K562 (cell line): ENCODE measurements at regions not wholly inside any gene's neighbourhood (a gene's known extent, or its start where the extent isn't known, plus 50 kb on each side); places are given as distances from the start of the nearest gene placed in this dataset.

Source experiments
- ATAC-seq: fragments of 200-7000 bp; cut with Tn5 transposase; 3 replicates; pipeline ENCODE4 v1.9.1; 2020; ENCODE audit warnings: moderate library complexity
- BruUV-seq: library from RNA; stranded (reverse); fragments of 400-500 nt; replicated peaks from 2 replicates; lab custom pipeline; 2021; lab: Mats Ljungman, UMichigan
- CTCF ChIA-PET: fragments of 300-600 bp; formaldehyde crosslinking; extraction: SDS; loops from one replicate; lab custom pipeline; 2021; ENCODE audit warnings: low intra/inter-chr PET ratio; lab: Yijun Ruan, JAX
- POLR2A ChIA-PET: fragments of 300-600, 350-650 bp; sonication (Branson Sonifier 250); formaldehyde crosslinking; extraction: SDS; loops from one replicate; lab custom pipeline; 2021; ENCODE audit warnings: antibody characterized with exemption, inconsistent platforms; lab: Yijun Ruan, JAX
- DNase-seq, 4 experiments: peaks; one replicate each; pipeline versions ENCODE4 v3.0.0 to v3.0.0-alpha.2; 2011 to 2018; ENCODE audit warnings: low spot score in 3 of 4, mixed read lengths in 3 of 4; ENCODE audit errors: extremely low read depth in 1 of 4
- FAIRE-seq: peaks from 2 replicates; lab custom pipeline; 2011; peaks lifted over from hg19 to GRCh38; lab: Jason Lieb, UNC
- H2AFZ ChIP-seq: 2 replicates; pipeline ENCODE4 v1.6.0; 2011; ENCODE audit warnings: low read depth, low read length, control low read depth, inconsistent platforms
- H3K27ac ChIP-seq: fragments of 200-600 bp; 3 replicates; pipeline ENCODE4 v1.8.0; 2011; ENCODE audit warnings: low read depth, mild to moderate bottlenecking, control low read depth, inconsistent platforms, low read length, moderate library complexity, mixed read lengths; ENCODE audit errors: extremely low read depth
- H3K27me3 ChIP-seq, 2 experiments: fragments of 300-600 bp in 1 of 2; 2 replicates in 1 of 2; 3 replicates in 1 of 2; pipeline versions ENCODE4 v1.6.0 to v1.8.0; 2011; ENCODE audit warnings: inconsistent platforms in 2 of 2, low read length in 2 of 2, mild to moderate bottlenecking in 1 of 2, mixed read lengths in 1 of 2, moderate library complexity in 1 of 2; ENCODE audit not compliant: control insufficient read depth in 2 of 2, insufficient read depth in 2 of 2
- H3K36me3 ChIP-seq: fragments of 300-600 bp; 3 replicates; pipeline ENCODE4 v1.8.0; 2011; ENCODE audit warnings: mild to moderate bottlenecking, low read length, inconsistent platforms; ENCODE audit not compliant: control insufficient read depth, insufficient read depth
- H3K4me1 ChIP-seq, 2 experiments: fragments of 200-600 bp in 1 of 2; replicated peaks in 1 of 2; 2 replicates in 1 of 2; 3 replicates in 1 of 2; pipeline versions ENCODE4 v1.5.1 to v1.8.0; 2011; ENCODE audit warnings: inconsistent platforms in 2 of 2, low read length in 2 of 2, mild to moderate bottlenecking in 1 of 2, mixed read lengths in 1 of 2, moderate library complexity in 1 of 2; ENCODE audit not compliant: control insufficient read depth in 2 of 2, insufficient read depth in 2 of 2
- H3K4me2 ChIP-seq: 2 replicates; pipeline ENCODE4 v1.6.1; 2011; ENCODE audit warnings: low read length, control low read depth, inconsistent platforms, mixed read lengths; ENCODE audit not compliant: insufficient read depth
- H3K4me3 ChIP-seq: fragments of 200-600 bp; sonication (generic), shearing (Covaris generic); 2 replicates; pipeline ENCODE4 v1.5.1; 2016; ENCODE audit warnings: control low read depth, inconsistent platforms
- H3K79me2 ChIP-seq: fragments of 200-600 bp; 3 replicates; pipeline ENCODE4 v1.8.0; 2011; ENCODE audit warnings: low read length, inconsistent platforms; ENCODE audit not compliant: control insufficient read depth, insufficient read depth
- H3K9ac ChIP-seq, 2 experiments: 2 replicates each; pipeline versions ENCODE4 v1.6.0 to v1.6.1; 2011; ENCODE audit warnings: low read depth in 2 of 2, low read length in 2 of 2, control low read depth in 1 of 2, inconsistent platforms in 1 of 2, mild to moderate bottlenecking in 1 of 2, mixed read lengths in 1 of 2; ENCODE audit not compliant: insufficient read depth in 1 of 2
- H3K9me1 ChIP-seq: one replicate; pipeline ENCODE4 v1.6.0; 2011; ENCODE audit warnings: inconsistent platforms, mild to moderate bottlenecking, low read length, moderate library complexity; ENCODE audit not compliant: control insufficient read depth, insufficient read depth
- H3K9me3 ChIP-seq: replicated peaks from 2 replicates; pipeline ENCODE4 v1.5.1; 2011; ENCODE audit warnings: low read depth, low read length, inconsistent platforms; ENCODE audit not compliant: control insufficient read depth, insufficient read depth
- H4K20me1 ChIP-seq: replicated peaks from 2 replicates; pipeline ENCODE4 v1.6.1; 2011; ENCODE audit warnings: low read length, inconsistent platforms, mixed read lengths; ENCODE audit not compliant: control insufficient read depth, insufficient read depth
- CHD7 ChIP-seq: fragments of 200-600 bp; sonication (generic); IDR thresholded peaks from one replicate; pipeline ENCODE4 v1.6.1; 2012; ENCODE audit warnings: mild to moderate bottlenecking, low read depth, low read length, inconsistent platforms
- EP400 ChIP-seq: fragments of 450-650 bp; IDR thresholded peaks from 2 replicates; pipeline ENCODE4 v1.6.1; 2017; ENCODE audit warnings: antibody characterized with exemption, mild to moderate bottlenecking, moderate library complexity
- GABPB2 ChIP-seq: fragments of 250-450 bp; sonication (Bioruptor Pico); conservative IDR thresholded peaks from 2 replicates; pipeline ENCODE4 v1.5.1; 2021; ENCODE audit warnings: mild to moderate bottlenecking
- JUND ChIP-seq, 2 experiments: IDR thresholded peaks; 2 replicates in 1 of 2; 3 replicates in 1 of 2; pipeline ENCODE4 v1.6.1; 2011; ENCODE audit warnings: borderline replicate concordance in 2 of 2, low read depth in 2 of 2, low read length in 2 of 2, improper control_type of control experiment in 1 of 2, missing biosample characterization in 1 of 2, missing genetic modification characterization in 1 of 2, missing genetic modification reagents in 1 of 2
- NR0B1 ChIP-seq: fragments of 450-650 bp; IDR thresholded peaks from one replicate; pipeline ENCODE4 v1.6.1; 2018; ENCODE audit warnings: mild to moderate bottlenecking, moderate library complexity; ENCODE audit not compliant: partially characterized antibody
- U2AF2 ChIP-seq: fragments of 200-400 bp; formaldehyde crosslinking; optimal IDR thresholded peaks from 2 replicates; pipeline ENCODE3; 2017; ENCODE audit warnings: low read depth, mild to moderate bottlenecking, low read length
- ZC3H4 ChIP-seq: sonication (generic); formaldehyde crosslinking; IDR thresholded peaks from 2 replicates; pipeline ENCODE4 v1.9.0; 2021; ENCODE audit warnings: missing genetic modification reagents, borderline replicate concordance
- ZNF561 ChIP-seq: fragments of 450-650 bp; formaldehyde crosslinking; conservative IDR thresholded peaks from 2 replicates; pipeline ENCODE4 v1.4.0; 2020; ENCODE audit warnings: mild to moderate bottlenecking, moderate library complexity
- WGBS: fragments of 100-300 bp; shearing (Covaris generic); methylation state at CpG from one replicate; pipeline ENCODE4 v1.1.6; 2016; ENCODE audit warnings: low coverage, mixed read lengths; ENCODE audit not compliant: insufficient coverage; ENCODE audit errors: missing lambda C conversion rate; 5-methylcytosine and 5-hydroxymethylcytosine counted together
- in situ Hi-C: fragments of 300-500 bp; cut with MboI; formaldehyde crosslinking; loops from 4 replicates; pipeline ENCODE4 v1.15.0; 2018; ENCODE audit warnings: inconsistent platforms, mixed read lengths
- intact Hi-C: fragments of 100-400 bp; cut with micrococcal nuclease; formaldehyde crosslinking; loops from 2 replicates; pipeline ENCODE4 v1.14.2; 2022

DNA sequence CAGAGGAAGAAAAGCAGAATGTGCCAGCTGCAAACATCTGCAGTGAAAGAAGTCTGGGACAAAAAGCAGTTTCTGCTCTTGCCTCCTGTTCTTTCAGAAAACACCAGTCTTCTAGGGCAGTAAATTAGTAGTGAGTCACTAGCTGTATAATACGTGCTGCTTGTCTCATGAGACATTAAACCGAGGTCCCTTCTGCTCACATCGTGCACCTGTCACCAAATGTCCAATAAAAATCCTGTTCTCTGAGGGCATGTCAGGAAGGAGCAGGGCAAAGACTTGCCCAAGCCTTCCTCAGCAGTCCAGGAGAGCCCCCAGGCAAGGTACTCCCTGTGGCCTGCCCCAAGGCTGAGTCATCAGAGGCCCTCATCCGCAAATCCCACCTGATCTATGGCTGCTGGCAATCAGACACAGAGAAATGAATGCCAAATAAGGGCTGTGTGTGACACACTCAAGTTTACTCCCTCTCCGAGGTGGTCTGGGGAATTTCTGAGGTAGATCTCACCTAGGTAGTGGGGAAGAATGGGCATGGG, 255.3 kb upstream of the SMARCA2 start (continued):
- no peak for TF ChIP-seq EP400

- H2AFZ ChIP-seq = no peak overlapping the region
- H3K36me3 ChIP-seq = no peaks in the 10 kb centered on the region
- H3K9me1 ChIP-seq = no peaks in the 10 kb centered on the region
- WGBS = 7% methylated on average over 4 of the region's 4 CpGs
- intact Hi-C loops (no loop called here), in situ Hi-C loops (no loop called here)
- no peaks in the 10 kb centered on the region for H3K79me2 ChIP-seq
- no peak overlapping the region for H3K9ac ChIP-seq
- ATAC-seq (no peak), DNase-seq (no peak), FAIRE-seq (no peak)
- BruUV-seq = no TSS peak
- no peak overlapping the region for H3K4me2 ChIP-seq
- H4K20me1 ChIP-seq = no peaks in the 10 kb centered on the region
- POLR2A ChIA-PET = no interaction called here
- CTCF ChIA-PET = no interaction called here
- H3K9me3 ChIP-seq = no peaks in the 10 kb centered on the region
- H3K4me1 ChIP-seq = no peaks in the 10 kb centered on the region
- no peak overlapping the region for H3K27ac ChIP-seq
- no peaks in the 10 kb centered on the region for H3K27me3 ChIP-seq
- H3K4me3 ChIP-seq = no peak overlapping the region
- TF ChIP-seq JUND (IDR thresholded peaks at IDR 0.05; ENCODE audit: borderline replicate concordance, low read depth, low read length) (no peak), JUND (tag; IDR thresholded peaks at IDR 0.05; ENCODE audit: borderline replicate concordance, low read depth, low read length) (no peak), NR0B1 (no peak), ZNF561 (no peak), U2AF2 (no peak), ZC3H4 (no peak), GABPB2 (CRISPR knock-in tag) (no peak), CHD7 (no peak)
Observed at GRCh38 chr9:1761807-1762206, 253.3 kb upstream of the SMARCA2 start.
